Osteocyte (in vitro differentiated cells): ENCODE measurements at regions not wholly inside any gene's neighbourhood (a gene's known extent, or its start where the extent isn't known, plus 50 kb on each side); places are given as distances from the start of the nearest gene placed in this dataset.

ENCODE experiments used
- DNase-seq: peaks from one replicate; pipeline ENCODE4 v3.0.0; 2021; ENCODE audit warnings: mixed read lengths; ENCODE audit not compliant: unreplicated experiment; ENCODE audit errors: extremely low spot score
- H3K27ac Mint-ChIP-seq: one replicate; pipeline ENCODE4 v1.8.0; 2021; ENCODE audit warnings: mild to moderate bottlenecking, mixed read lengths; ENCODE audit not compliant: unreplicated experiment
- H3K27me3 Mint-ChIP-seq: one replicate; pipeline ENCODE4 v1.8.0; 2021; ENCODE audit warnings: mixed read lengths; ENCODE audit not compliant: unreplicated experiment
- H3K36me3 Mint-ChIP-seq: one replicate; pipeline ENCODE4 v1.8.0; 2021; ENCODE audit warnings: mixed read lengths; ENCODE audit not compliant: unreplicated experiment
- H3K4me1 Mint-ChIP-seq: one replicate; pipeline ENCODE4 v1.8.0; 2021; ENCODE audit warnings: mixed read lengths; ENCODE audit not compliant: unreplicated experiment
- H3K4me3 Mint-ChIP-seq: one replicate; pipeline ENCODE4 v1.8.0; 2021; ENCODE audit warnings: mild to moderate bottlenecking, moderate library complexity, mixed read lengths; ENCODE audit not compliant: unreplicated experiment
- H3K9me3 Mint-ChIP-seq: one replicate; pipeline ENCODE4 v1.8.0; 2021; ENCODE audit warnings: mixed read lengths; ENCODE audit not compliant: unreplicated experiment
- CTCF ChIP-seq: fragments of 200-600 bp; sonication (generic); IDR thresholded peaks from 2 replicates; pipeline ENCODE4 v1.5.0; 2021; ENCODE audit warnings: antibody characterized with exemption, mild to moderate bottlenecking, moderate library complexity

- Mint-ChIP-seq H3K4me1 (no peaks in the 10 kb centered on the region), H3K4me3 (no peak overlapping the region), H3K36me3 (no peaks in the 10 kb centered on the region), H3K27me3 (no peaks in the 10 kb centered on the region), H3K27ac (no peak overlapping the region), H3K9me3 (peaks cover 25% of the 10 kb centered on the region)
- DNase-seq: no peak
- TF ChIP-seq CTCF: no peak
Measured at GRCh38 chr14:40727107-40727506, 879.6 kb upstream of the LRFN5 start.

GRCh38 chr14:40713387-40713786 lies 893.3 kb upstream of the LRFN5 start:
- no peak for DNase-seq
- Mint-ChIP-seq H3K4me1 (no peaks in the 10 kb centered on the region), H3K36me3 (no peaks in the 10 kb centered on the region), H3K27me3 (no peaks in the 10 kb centered on the region), H3K4me3 (no peak overlapping the region), H3K9me3 (peaks cover 15% of the 10 kb centered on the region), H3K27ac (no peak overlapping the region)
- no peak for TF ChIP-seq CTCF

- Mint-ChIP-seq H3K4me1 (no peaks in the 10 kb centered on the region), H3K27ac (no peak overlapping the region), H3K4me3 (no peak overlapping the region), H3K27me3 (no peaks in the 10 kb centered on the region), H3K36me3 (no peaks in the 10 kb centered on the region), H3K9me3 (peaks cover 7% of the 10 kb centered on the region)
- TF ChIP-seq CTCF: no peak
- DNase-seq: no peak
Measured at GRCh38 chr14:40697231-40697630, 909.4 kb upstream of the LRFN5 start.

GRCh38 chr14:40694023-40694422 lies 912.7 kb upstream of the LRFN5 start:
- no peaks in the 10 kb centered on the region for H3K9me3 Mint-ChIP-seq
- H3K27me3 Mint-ChIP-seq: no peaks in the 10 kb centered on the region
- no peak for DNase-seq
- no peak for TF ChIP-seq CTCF
- no peaks in the 10 kb centered on the region for H3K4me1 Mint-ChIP-seq
- H3K4me3 Mint-ChIP-seq: no peak overlapping the region
- no peak overlapping the region for H3K27ac Mint-ChIP-seq
- H3K36me3 Mint-ChIP-seq: no peaks in the 10 kb centered on the region

GRCh38 chr14:40691066-40691465 lies 915.6 kb upstream of the LRFN5 start:
- no peak for TF ChIP-seq CTCF
- H3K36me3 Mint-ChIP-seq: no peaks in the 10 kb centered on the region
- no peak overlapping the region for H3K27ac Mint-ChIP-seq
- no peak overlapping the region for H3K4me3 Mint-ChIP-seq
- H3K9me3 Mint-ChIP-seq: no peaks in the 10 kb centered on the region
- no peak for DNase-seq
- no peaks in the 10 kb centered on the region for H3K27me3 Mint-ChIP-seq
- H3K4me1 Mint-ChIP-seq: peaks cover 9% of the 10 kb centered on the region
